Kidney epithelial cell (primary cell): ENCODE measurements at regions not wholly inside any gene's neighbourhood (a gene's known extent, or its start where the extent isn't known, plus 50 kb on each side); places are given as distances from the start of the nearest gene placed in this dataset.

ENCODE experiments used
- DNase-seq: peaks from one replicate; pipeline ENCODE4 v3.0.0-alpha.2; 2010; ENCODE audit warnings: low read depth
- H3K27me3 ChIP-seq: 2 replicates; pipeline ENCODE4 v1.6.0; 2011; ENCODE audit warnings: low read length; ENCODE audit not compliant: control insufficient read depth, insufficient read depth
- H3K36me3 ChIP-seq: 2 replicates; pipeline ENCODE4 v1.5.1; 2011; ENCODE audit warnings: low read length; ENCODE audit not compliant: control insufficient read depth, insufficient read depth
- H3K4me3 ChIP-seq: 2 replicates; pipeline ENCODE4 v1.5.1; 2011; ENCODE audit warnings: low read depth, mild to moderate bottlenecking, control low read depth, low read length
- TF ChIP-seq, protein P1 (sequence below): IDR thresholded peaks from 2 replicates; pipeline ENCODE4 v1.5.1; 2011; ENCODE audit warnings: mild to moderate bottlenecking, moderate library complexity, low read length, control low read depth, inconsistent platforms; ENCODE audit not compliant: insufficient read depth, poor library complexity, severe bottlenecking

DNA sequence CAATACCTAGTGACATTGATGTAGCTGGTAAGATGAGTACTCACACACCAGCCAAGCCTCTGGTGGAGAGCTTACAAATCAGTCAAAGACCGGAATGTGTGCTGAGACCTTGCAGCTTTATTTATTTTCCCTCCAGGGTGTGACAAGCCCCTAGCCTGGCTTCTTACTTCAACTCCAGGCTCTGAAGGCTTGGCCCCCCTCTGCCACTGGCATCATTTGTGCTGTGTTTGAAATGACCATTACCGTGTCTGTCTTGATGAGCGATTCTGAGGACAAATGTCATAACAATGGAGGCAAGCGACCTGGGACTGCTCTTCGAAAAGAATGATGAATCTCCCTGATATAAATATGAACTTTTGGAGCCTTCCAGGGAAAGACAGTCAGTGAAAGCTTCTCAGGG lies 749.9 kb upstream of the HS6ST1 start:
- Histone ChIP-seq H3K36me3 (no peaks in the 10 kb centered on the region), H3K4me3 (no peak overlapping the region), H3K27me3 (no peaks in the 10 kb centered on the region)
- no peak for DNase-seq
- TF ChIP-seq, protein P1, sequence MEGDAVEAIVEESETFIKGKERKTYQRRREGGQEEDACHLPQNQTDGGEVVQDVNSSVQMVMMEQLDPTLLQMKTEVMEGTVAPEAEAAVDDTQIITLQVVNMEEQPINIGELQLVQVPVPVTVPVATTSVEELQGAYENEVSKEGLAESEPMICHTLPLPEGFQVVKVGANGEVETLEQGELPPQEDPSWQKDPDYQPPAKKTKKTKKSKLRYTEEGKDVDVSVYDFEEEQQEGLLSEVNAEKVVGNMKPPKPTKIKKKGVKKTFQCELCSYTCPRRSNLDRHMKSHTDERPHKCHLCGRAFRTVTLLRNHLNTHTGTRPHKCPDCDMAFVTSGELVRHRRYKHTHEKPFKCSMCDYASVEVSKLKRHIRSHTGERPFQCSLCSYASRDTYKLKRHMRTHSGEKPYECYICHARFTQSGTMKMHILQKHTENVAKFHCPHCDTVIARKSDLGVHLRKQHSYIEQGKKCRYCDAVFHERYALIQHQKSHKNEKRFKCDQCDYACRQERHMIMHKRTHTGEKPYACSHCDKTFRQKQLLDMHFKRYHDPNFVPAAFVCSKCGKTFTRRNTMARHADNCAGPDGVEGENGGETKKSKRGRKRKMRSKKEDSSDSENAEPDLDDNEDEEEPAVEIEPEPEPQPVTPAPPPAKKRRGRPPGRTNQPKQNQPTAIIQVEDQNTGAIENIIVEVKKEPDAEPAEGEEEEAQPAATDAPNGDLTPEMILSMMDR: no peak

GRCh38 chr2:129069875-129070594 lies 751.4 kb upstream of the HS6ST1 start:
- Histone ChIP-seq H3K27me3 (no peaks in the 10 kb centered on the region), H3K36me3 (no peaks in the 10 kb centered on the region), H3K4me3 (no peak overlapping the region)
- DNase-seq: no peak
- TF ChIP-seq, protein P1: no peak

- DNase-seq: no peak
- TF ChIP-seq, protein P1: no peak
- Histone ChIP-seq H3K4me3 (no peak overlapping the region), H3K27me3 (no peaks in the 10 kb centered on the region), H3K36me3 (no peaks in the 10 kb centered on the region)
Measured at GRCh38 chr2:129070663-129071062, 752.0 kb upstream of the HS6ST1 start.

GRCh38 chr2:129071531-129071930 lies 752.9 kb upstream of the HS6ST1 start:
- Histone ChIP-seq H3K27me3 (no peaks in the 10 kb centered on the region), H3K4me3 (no peak overlapping the region), H3K36me3 (no peaks in the 10 kb centered on the region)
- TF ChIP-seq, protein P1: no peak
- no peak for DNase-seq

DNA sequence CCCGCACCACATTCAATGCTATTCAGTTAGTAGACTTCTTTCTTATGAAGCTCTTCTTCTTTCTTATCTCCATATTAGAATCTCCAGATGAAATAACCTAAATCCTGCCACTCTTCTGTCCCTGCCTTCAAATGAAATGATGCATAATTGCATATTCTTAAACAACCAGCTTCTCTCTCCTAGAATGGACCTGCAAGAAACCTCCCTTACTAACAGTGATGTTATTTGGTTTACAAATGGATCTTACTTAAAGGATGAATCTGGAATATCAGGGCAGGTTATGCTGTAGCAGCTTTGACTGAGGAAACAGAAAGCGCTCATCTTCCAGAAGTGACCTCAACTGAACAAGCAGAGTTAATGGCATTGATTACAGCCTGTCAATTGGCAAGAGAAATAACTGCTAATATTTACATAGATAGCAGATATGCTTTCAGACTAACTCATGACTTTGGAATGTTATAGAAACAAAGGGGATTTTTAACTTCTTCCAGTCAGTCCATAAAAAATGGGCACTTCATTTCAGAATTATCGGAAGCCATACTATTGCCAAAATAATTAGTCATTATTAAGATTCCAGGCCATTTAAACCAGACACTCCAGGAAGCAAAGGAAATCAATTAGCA lies 755.7 kb upstream of the HS6ST1 start:
- no peak for DNase-seq
- TF ChIP-seq, protein P1: no peak
- H3K27me3 ChIP-seq: no peaks in the 10 kb centered on the region
- H3K36me3 ChIP-seq: no peaks in the 10 kb centered on the region
- no peak overlapping the region for H3K4me3 ChIP-seq
